Lower lobe of right lung (tissue), 2 donors: ENCODE measurements at regions not wholly inside any gene's neighbourhood (a gene's known extent, or its start where the extent isn't known, plus 50 kb on each side); places are given as distances from the start of the nearest gene placed in this dataset.

Experiments
- ATAC-seq, 2 donors: fragments of 200-7000 bp; cut with Tn5 transposase; one replicate each; pipeline ENCODE4 v1.9.1; 2020 to 2022; ENCODE audit warnings: mild to moderate bottlenecking in 2 of 2, moderate library complexity in 2 of 2
- DNase-seq: peaks from one replicate; pipeline ENCODE4 v3.0.0-alpha.2; 2020
- H3K27ac ChIP-seq: fragments of 200-600 bp; one replicate; pipeline ENCODE4 v1.8.0; 2022
- H3K27me3 ChIP-seq: fragments of 200-600 bp; one replicate; pipeline ENCODE4 v1.8.0; 2022; ENCODE audit warnings: low read depth
- H3K36me3 ChIP-seq: fragments of 200-600 bp; one replicate; pipeline ENCODE4 v1.8.0; 2022; ENCODE audit warnings: mild to moderate bottlenecking
- H3K4me1 ChIP-seq: fragments of 200-600 bp; one replicate; pipeline ENCODE4 v1.8.0; 2022
- H3K4me3 ChIP-seq: fragments of 200-600 bp; one replicate; pipeline ENCODE4 v1.8.0; 2022; ENCODE audit warnings: mild to moderate bottlenecking
- H3K9me3 ChIP-seq: fragments of 200-600 bp; one replicate; pipeline ENCODE4 v1.8.0; 2022
- CTCF ChIP-seq: fragments of 200-600 bp; IDR thresholded peaks from one replicate; pipeline ENCODE4 v1.8.0; 2022; ENCODE audit warnings: antibody characterized with exemption, mild to moderate bottlenecking
- intact Hi-C: fragments of 100-400 bp; cut with DNase I; formaldehyde crosslinking; loops from one replicate; pipeline ENCODE4 v1.11.0; 2022
- donor health status: DM: no; HTN: yes; CAD: no; lungs with severe emphysema.

- no peak for TF ChIP-seq CTCF
- Histone ChIP-seq H3K27ac (no peak overlapping the region), H3K9me3 (no peaks in the 10 kb centered on the region), H3K36me3 (no peaks in the 10 kb centered on the region), H3K27me3 (no peaks in the 10 kb centered on the region), H3K4me3 (no peak overlapping the region), H3K4me1 (no peaks in the 10 kb centered on the region)
- DNase-seq (no peak), ATAC-seq (no peak)
- intact Hi-C loops = no loop called here
Observed at GRCh38 chr14:98462908-98463307, 809.1 kb downstream of the BCL11B start.

- ATAC-seq (no peak), DNase-seq (no peak)
- no peak for TF ChIP-seq CTCF
- Histone ChIP-seq H3K27me3 (no peaks in the 10 kb centered on the region), H3K4me3 (no peak overlapping the region), H3K27ac (no peak overlapping the region), H3K36me3 (no peaks in the 10 kb centered on the region), H3K4me1 (no peaks in the 10 kb centered on the region), H3K9me3 (no peaks in the 10 kb centered on the region)
- intact Hi-C loops = no loop called here
Observed at GRCh38 chr14:98466807-98467206, 805.2 kb downstream of the BCL11B start.

GRCh38 chr14:98470663-98471062, 801.3 kb downstream of the BCL11B start:
- intact Hi-C loops = no loop called here
- H3K4me1 ChIP-seq = no peaks in the 10 kb centered on the region
- DNase-seq (no peak), ATAC-seq (no peak)
- no peak overlapping the region for H3K4me3 ChIP-seq
- TF ChIP-seq CTCF = no peak
- no peak overlapping the region for H3K27ac ChIP-seq
- H3K27me3 ChIP-seq = no peaks in the 10 kb centered on the region
- no peaks in the 10 kb centered on the region for H3K9me3 ChIP-seq
- no peaks in the 10 kb centered on the region for H3K36me3 ChIP-seq

- no peak for TF ChIP-seq CTCF
- DNase-seq = no peak
- intact Hi-C loops = no loop called here
Observed at GRCh38 chr14:98474900-98475299, 797.1 kb downstream of the BCL11B start.

GRCh38 chr14:98477935-98478334, 794.1 kb downstream of the BCL11B start:
- H3K27me3 ChIP-seq = no peaks in the 10 kb centered on the region
- H3K9me3 ChIP-seq = no peaks in the 10 kb centered on the region
- DNase-seq (no peak), ATAC-seq (no peak)
- no peaks in the 10 kb centered on the region for H3K36me3 ChIP-seq
- TF ChIP-seq CTCF = no peak
- H3K27ac ChIP-seq = no peak overlapping the region
- no peak overlapping the region for H3K4me3 ChIP-seq
- intact Hi-C loops = no loop called here
- H3K4me1 ChIP-seq = no peaks in the 10 kb centered on the region

More at GRCh38 chr14:98474900-98475299, 797.1 kb downstream of the BCL11B start:
- Histone ChIP-seq H3K27me3 (no peaks in the 10 kb centered on the region), H3K9me3 (no peaks in the 10 kb centered on the region), H3K4me3 (no peak overlapping the region), H3K4me1 (no peaks in the 10 kb centered on the region), H3K27ac (no peak overlapping the region), H3K36me3 (no peaks in the 10 kb centered on the region)
- ATAC-seq = no peak

- intact Hi-C loops = no loop called here
- Histone ChIP-seq H3K4me1 (no peaks in the 10 kb centered on the region), H3K27me3 (no peaks in the 10 kb centered on the region), H3K27ac (no peak overlapping the region), H3K4me3 (no peak overlapping the region), H3K36me3 (no peaks in the 10 kb centered on the region), H3K9me3 (no peaks in the 10 kb centered on the region)
- ATAC-seq (no peak), DNase-seq (no peak)
- TF ChIP-seq CTCF = no peak
Observed at GRCh38 chr14:98489115-98489514, 782.9 kb downstream of the BCL11B start.
